Neural cell (in vitro differentiated cells): ENCODE measurements at regions not wholly inside any gene's neighbourhood (a gene's known extent, or its start where the extent isn't known, plus 50 kb on each side); places are given as distances from the start of the nearest gene placed in this dataset.

Experiments
- H2AFZ ChIP-seq: fragments of 200-600, 300-800 bp; sonication (generic), shearing (Covaris generic); 2 replicates; pipeline ENCODE4 v1.6.0; 2014; ENCODE audit warnings: low read depth, mild to moderate bottlenecking, antibody characterized with exemption, low read length, moderate library complexity
- H3F3A ChIP-seq: fragments of 200-600 bp; shearing (Covaris generic); 2 replicates; pipeline ENCODE4 v1.6.1; 2016; ENCODE audit warnings: mild to moderate bottlenecking, moderate library complexity, mixed read lengths, antibody characterized with exemption, low read length; ENCODE audit not compliant: insufficient read depth, poor library complexity, severe bottlenecking
- H3K27ac ChIP-seq: fragments of 200-600, 300-800 bp; sonication (generic), shearing (Covaris generic); 2 replicates; pipeline ENCODE4 v1.5.1; 2014; ENCODE audit warnings: mild to moderate bottlenecking, low read length, moderate library complexity
- H3K27me3 ChIP-seq: fragments of 300-800, 200-600 bp; sonication (generic), shearing (Covaris generic); 2 replicates; pipeline ENCODE4 v1.6.0; 2014; ENCODE audit warnings: mild to moderate bottlenecking, low read depth, low read length, moderate library complexity; ENCODE audit not compliant: insufficient read depth
- H3K36me3 ChIP-seq: fragments of 300-800, 200-600 bp; sonication (generic), shearing (Covaris generic); 2 replicates; pipeline ENCODE4 v1.5.1; 2014; ENCODE audit warnings: mild to moderate bottlenecking, antibody characterized with exemption, low read length, moderate library complexity; ENCODE audit not compliant: insufficient read depth
- H3K4me2 ChIP-seq: fragments of 300-800, 200-600 bp; sonication (generic), shearing (Covaris generic); 2 replicates; pipeline ENCODE4 v1.6.0; 2014; ENCODE audit warnings: mild to moderate bottlenecking, low read length
- H3K4me3 ChIP-seq: fragments of 300-800, 200-600 bp; sonication (generic), shearing (Covaris generic); 2 replicates; pipeline ENCODE4 v1.5.1; 2014; ENCODE audit warnings: mild to moderate bottlenecking, low read length, moderate library complexity
- H3K79me2 ChIP-seq: fragments of 200-600 bp; shearing (Covaris generic); replicated peaks from 2 replicates; pipeline ENCODE4 v1.6.0; 2014; ENCODE audit warnings: mild to moderate bottlenecking, low read length, moderate library complexity; ENCODE audit not compliant: insufficient read depth
- H3K9ac ChIP-seq: fragments of 300-800, 200-600 bp; sonication (generic), shearing (Covaris generic); 2 replicates; pipeline ENCODE4 v1.6.1; 2016; ENCODE audit warnings: mild to moderate bottlenecking, low read length, mixed read lengths
- H3K9me2 ChIP-seq: fragments of 200-600 bp; shearing (Covaris generic); 2 replicates; pipeline ENCODE4 v1.6.1; 2016; ENCODE audit warnings: mild to moderate bottlenecking, low read length, mixed read lengths; ENCODE audit not compliant: insufficient read depth
- H3K9me3 ChIP-seq: fragments of 200-600, 300-800 bp; sonication (generic), shearing (Covaris generic); 2 replicates; pipeline ENCODE4 v1.6.1; 2016; ENCODE audit warnings: mild to moderate bottlenecking, mixed run types, low read length, moderate library complexity, mixed read lengths
- H4K20me1 ChIP-seq: fragments of 200-600 bp; shearing (Covaris generic); 2 replicates; pipeline ENCODE4 v1.6.1; 2016; ENCODE audit warnings: mild to moderate bottlenecking, mixed run types; ENCODE audit not compliant: insufficient read depth
- CTCF ChIP-seq: fragments of 450-650 bp; IDR thresholded peaks from 2 replicates; pipeline ENCODE4 v1.5.1; 2014; ENCODE audit warnings: antibody characterized with exemption, mild to moderate bottlenecking, moderate library complexity; ENCODE audit not compliant: poor library complexity, severe bottlenecking
- EP300 ChIP-seq: fragments of 450-650 bp; conservative IDR thresholded peaks from 2 replicates; pipeline ENCODE4 v1.6.1; 2014; ENCODE audit warnings: antibody characterized with exemption, mild to moderate bottlenecking, moderate library complexity; ENCODE audit not compliant: poor library complexity, severe bottlenecking
- EZH2 ChIP-seq: fragments of 200-600, 300-800 bp; shearing (Covaris generic), sonication (generic); IDR thresholded peaks from 2 replicates; pipeline ENCODE4 v1.6.1; 2014; ENCODE audit warnings: antibody characterized with exemption, low read length, borderline replicate concordance, mild to moderate bottlenecking; ENCODE audit not compliant: insufficient read depth, poor library complexity, severe bottlenecking
- MXI1 ChIP-seq: fragments of 450-650 bp; conservative IDR thresholded peaks from 2 replicates; pipeline ENCODE4 v1.6.1; 2014; ENCODE audit warnings: antibody characterized with exemption, mild to moderate bottlenecking; ENCODE audit not compliant: poor library complexity, severe bottlenecking
- POLR2AphosphoS5 ChIP-seq: IDR thresholded peaks from 2 replicates; pipeline ENCODE4 v1.6.1; 2012
- RAD21 ChIP-seq: fragments of 450-650 bp; conservative IDR thresholded peaks from 2 replicates; pipeline ENCODE4 v1.6.1; 2014; ENCODE audit warnings: antibody characterized with exemption, mild to moderate bottlenecking, moderate library complexity
- REST ChIP-seq: IDR thresholded peaks from 2 replicates; pipeline ENCODE4 v1.6.1; 2012; ENCODE audit warnings: borderline replicate concordance
- SMC3 ChIP-seq: fragments of 450-650 bp; conservative IDR thresholded peaks from 2 replicates; pipeline ENCODE4 v1.6.1; 2014; ENCODE audit warnings: antibody characterized with exemption, mild to moderate bottlenecking, moderate library complexity; ENCODE audit not compliant: poor library complexity
- TAF1 ChIP-seq: IDR thresholded peaks from 2 replicates; pipeline ENCODE4 v1.6.1; 2012; ENCODE audit warnings: low read depth

- H3K27me3 ChIP-seq, result no peaks in the 10 kb centered on the region
- H3K36me3 ChIP-seq, result no peaks in the 10 kb centered on the region
- H3K9me2 ChIP-seq, result no peaks in the 10 kb centered on the region
- H3F3A ChIP-seq, result no peaks in the 10 kb centered on the region
- H3K4me2 ChIP-seq, result no peak overlapping the region
- TF ChIP-seq SMC3 (no peak), REST (no peak)
- no peak overlapping the region for H3K4me3 ChIP-seq
- H4K20me1 ChIP-seq, result no peaks in the 10 kb centered on the region
- no peak overlapping the region for H3K9ac ChIP-seq
- H2AFZ ChIP-seq, result no peak overlapping the region
- no peaks in the 10 kb centered on the region for H3K9me3 ChIP-seq
- H3K79me2 ChIP-seq, result no peaks in the 10 kb centered on the region
- H3K27ac ChIP-seq, result no peak overlapping the region
Measured at GRCh38 chr16:87115646-87116045, 201.5 kb downstream of the C16orf95 start.

GRCh38 chr16:87117936-87118335, 199.3 kb downstream of the C16orf95 start:
- Histone ChIP-seq H3K9ac (no peak overlapping the region), H3K9me3 (no peaks in the 10 kb centered on the region), H3K79me2 (no peaks in the 10 kb centered on the region), H3F3A (no peaks in the 10 kb centered on the region), H4K20me1 (no peaks in the 10 kb centered on the region), H3K4me2 (no peak overlapping the region), H3K27ac (no peak overlapping the region), H3K9me2 (no peaks in the 10 kb centered on the region), H2AFZ (no peak overlapping the region), H3K4me3 (no peak overlapping the region), H3K36me3 (no peaks in the 10 kb centered on the region), H3K27me3 (no peaks in the 10 kb centered on the region)
- no peak for TF ChIP-seq SMC3

GRCh38 chr16:87119168-87119567, 198.0 kb downstream of the C16orf95 start:
- no peak overlapping the region for H3K9ac ChIP-seq
- H3K4me3 ChIP-seq, result no peak overlapping the region
- H3K27ac ChIP-seq, result no peak overlapping the region
- H4K20me1 ChIP-seq, result no peaks in the 10 kb centered on the region
- H3K79me2 ChIP-seq, result no peaks in the 10 kb centered on the region
- no peak overlapping the region for H2AFZ ChIP-seq
- H3F3A ChIP-seq, result no peaks in the 10 kb centered on the region
- no peaks in the 10 kb centered on the region for H3K9me3 ChIP-seq
- H3K27me3 ChIP-seq, result no peaks in the 10 kb centered on the region
- no peak overlapping the region for H3K4me2 ChIP-seq
- no peaks in the 10 kb centered on the region for H3K36me3 ChIP-seq
- TF ChIP-seq REST (no peak), MXI1 (no peak), CTCF (no peak), EP300 (no peak), SMC3 (no peak), TAF1 (no peak), RAD21 (no peak), EZH2 (no peak), POLR2AphosphoS5 (no peak)
- no peaks in the 10 kb centered on the region for H3K9me2 ChIP-seq
